ENCODE measurements at regions not wholly inside any gene's neighbourhood (a gene's known extent, or its start where the extent isn't known, plus 50 kb on each side); places are given as distances from the start of the nearest gene placed in this dataset.

GRCh38 chr7:24349339-24349738, 65.3 kb downstream of the NPY start:
- H3K79me2 ChIP-seq (ENCODE audit: insufficient read depth) = no peaks in the 10 kb centered on the region
- CTCF ChIA-PET = interaction anchor here (1.8 kb wide), 1 partner anchor 32 kb away, joined by 5 read pairs; no protein-coding TSS in a partner anchor

GRCh38 chr7:24354456-24354855, 70.5 kb downstream of the NPY start:
- 58% methylated on average over 4 of the region's 4 CpGs for WGBS (ENCODE audit: low lambda C conversion rate)

More at GRCh38 chr7:24349339-24349738, 65.3 kb downstream of the NPY start:
- no peaks in the 10 kb centered on the region for H3K9me2 ChIP-seq
- POLR2A ChIA-PET = no interaction called here
- no peaks in the 10 kb centered on the region for H3F3A ChIP-seq (replicated peaks; ENCODE audit: insufficient read depth)
- H3K27ac ChIP-seq (ENCODE audit: low read depth in 2 of 2, low read length in 1 of 2) = no peak overlapping the region
- 23% methylated on average over 2 of the region's 2 CpGs for WGBS (ENCODE audit: low lambda C conversion rate)
- H3K4me2 ChIP-seq = no peak overlapping the region
- no peak overlapping the region for H2AFZ ChIP-seq (ENCODE audit: low read depth)
- no peaks in the 10 kb centered on the region for H4K20me1 ChIP-seq (ENCODE audit: insufficient read depth)
- no peaks in the 10 kb centered on the region for H3K27me3 ChIP-seq (ENCODE audit: insufficient read depth)
- TF ChIP-seq TCF12 (IDR thresholded peaks at IDR 0.05) (no peak), MEF2A (IDR thresholded peaks at IDR 0.05; ENCODE audit: borderline replicate concordance, low read depth) (no peak), YY1 (IDR thresholded peaks at IDR 0.05; ENCODE audit: low read depth) (no peak), IRF3 (IDR thresholded peaks at IDR 0.05; ENCODE audit: low read depth, low read length) (no peak), RCOR1 (IDR thresholded peaks at IDR 0.05; ENCODE audit: low read length) (no peak)
- no peak overlapping the region for H3K4me3 ChIP-seq (ENCODE audit: low read depth in 2 of 2, low read length in 1 of 2)
- peak; percentile 12 for DNase-seq
- no peaks in the 10 kb centered on the region for H3K9me3 ChIP-seq
- peaks cover 0 to 9% of the 10 kb centered on the region in 2 experiments; a peak in 1 of 4 replicates for H3K4me1 ChIP-seq (ENCODE audit: control insufficient read depth in 1 of 2, insufficient read depth in 2 of 2, low read depth in 1 of 2, low read length in 1 of 2)
- no peak overlapping the region for H3K9ac ChIP-seq
- no peaks in the 10 kb centered on the region for H3K36me3 ChIP-seq (replicated peaks in 1 of 2; ENCODE audit: control insufficient read depth in 1 of 2, insufficient read depth in 2 of 2, low read length in 1 of 2)

More at GRCh38 chr7:24354456-24354855, 70.5 kb downstream of the NPY start:
- Histone ChIP-seq H3K36me3 (replicated peaks in 1 of 2; ENCODE audit: control insufficient read depth in 1 of 2, insufficient read depth in 2 of 2, low read length in 1 of 2) (no peaks in the 10 kb centered on the region), H3K4me1 (ENCODE audit: control insufficient read depth in 1 of 2, insufficient read depth in 2 of 2, low read depth in 1 of 2, low read length in 1 of 2) (peaks cover 0 to under 1% of the 10 kb centered on the region in 2 experiments; a peak in 1 of 4 replicates), H3K4me2 (no peak overlapping the region), H4K20me1 (ENCODE audit: insufficient read depth) (no peaks in the 10 kb centered on the region), H3K9ac (no peak overlapping the region), H3K27me3 (ENCODE audit: insufficient read depth) (no peaks in the 10 kb centered on the region), H3K79me2 (ENCODE audit: insufficient read depth) (no peaks in the 10 kb centered on the region), H3K4me3 (ENCODE audit: low read depth in 2 of 2, low read length in 1 of 2) (no peak overlapping the region), H3F3A (replicated peaks; ENCODE audit: insufficient read depth) (no peaks in the 10 kb centered on the region), H3K9me3 (no peaks in the 10 kb centered on the region), H2AFZ (ENCODE audit: low read depth) (no peak overlapping the region), H3K27ac (ENCODE audit: low read depth in 2 of 2, low read length in 1 of 2) (no peak overlapping the region), H3K9me2 (no peaks in the 10 kb centered on the region)
- DNase-seq = no peak
- ChIA-PET CTCF (no interaction called here), POLR2A (no interaction called here)
- TF ChIP-seq, protein P1, sequence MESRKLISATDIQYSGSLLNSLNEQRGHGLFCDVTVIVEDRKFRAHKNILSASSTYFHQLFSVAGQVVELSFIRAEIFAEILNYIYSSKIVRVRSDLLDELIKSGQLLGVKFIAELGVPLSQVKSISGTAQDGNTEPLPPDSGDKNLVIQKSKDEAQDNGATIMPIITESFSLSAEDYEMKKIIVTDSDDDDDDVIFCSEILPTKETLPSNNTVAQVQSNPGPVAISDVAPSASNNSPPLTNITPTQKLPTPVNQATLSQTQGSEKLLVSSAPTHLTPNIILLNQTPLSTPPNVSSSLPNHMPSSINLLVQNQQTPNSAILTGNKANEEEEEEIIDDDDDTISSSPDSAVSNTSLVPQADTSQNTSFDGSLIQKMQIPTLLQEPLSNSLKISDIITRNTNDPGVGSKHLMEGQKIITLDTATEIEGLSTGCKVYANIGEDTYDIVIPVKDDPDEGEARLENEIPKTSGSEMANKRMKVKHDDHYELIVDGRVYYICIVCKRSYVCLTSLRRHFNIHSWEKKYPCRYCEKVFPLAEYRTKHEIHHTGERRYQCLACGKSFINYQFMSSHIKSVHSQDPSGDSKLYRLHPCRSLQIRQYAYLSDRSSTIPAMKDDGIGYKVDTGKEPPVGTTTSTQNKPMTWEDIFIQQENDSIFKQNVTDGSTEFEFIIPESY (IDR thresholded peaks at IDR 0.05; ENCODE audit: borderline replicate concordance, low read depth) = no peak
- TF ChIP-seq TEAD4 (IDR thresholded peaks at IDR 0.05; ENCODE audit: borderline replicate concordance, insufficient read depth) = no peak
- TF ChIP-seq TAF1 (IDR thresholded peaks at IDR 0.05; ENCODE audit: borderline replicate concordance, low read depth, low read length) = no peak

Measured in SK-N-SH (cell line).